ENCODE measurements at regions not wholly inside any gene's neighbourhood (a gene's known extent, or its start where the extent isn't known, plus 50 kb on each side); places are given as distances from the start of the nearest gene placed in this dataset.
A peak's percentile ranks its signal among the peaks of the same experiment; 100 is the strongest.
"Not testable (repeated sequence)": the region's sequence is repeated elsewhere in the genome, so short reads cannot be mapped to it uniquely, and the experiment has no call there.

DNA sequence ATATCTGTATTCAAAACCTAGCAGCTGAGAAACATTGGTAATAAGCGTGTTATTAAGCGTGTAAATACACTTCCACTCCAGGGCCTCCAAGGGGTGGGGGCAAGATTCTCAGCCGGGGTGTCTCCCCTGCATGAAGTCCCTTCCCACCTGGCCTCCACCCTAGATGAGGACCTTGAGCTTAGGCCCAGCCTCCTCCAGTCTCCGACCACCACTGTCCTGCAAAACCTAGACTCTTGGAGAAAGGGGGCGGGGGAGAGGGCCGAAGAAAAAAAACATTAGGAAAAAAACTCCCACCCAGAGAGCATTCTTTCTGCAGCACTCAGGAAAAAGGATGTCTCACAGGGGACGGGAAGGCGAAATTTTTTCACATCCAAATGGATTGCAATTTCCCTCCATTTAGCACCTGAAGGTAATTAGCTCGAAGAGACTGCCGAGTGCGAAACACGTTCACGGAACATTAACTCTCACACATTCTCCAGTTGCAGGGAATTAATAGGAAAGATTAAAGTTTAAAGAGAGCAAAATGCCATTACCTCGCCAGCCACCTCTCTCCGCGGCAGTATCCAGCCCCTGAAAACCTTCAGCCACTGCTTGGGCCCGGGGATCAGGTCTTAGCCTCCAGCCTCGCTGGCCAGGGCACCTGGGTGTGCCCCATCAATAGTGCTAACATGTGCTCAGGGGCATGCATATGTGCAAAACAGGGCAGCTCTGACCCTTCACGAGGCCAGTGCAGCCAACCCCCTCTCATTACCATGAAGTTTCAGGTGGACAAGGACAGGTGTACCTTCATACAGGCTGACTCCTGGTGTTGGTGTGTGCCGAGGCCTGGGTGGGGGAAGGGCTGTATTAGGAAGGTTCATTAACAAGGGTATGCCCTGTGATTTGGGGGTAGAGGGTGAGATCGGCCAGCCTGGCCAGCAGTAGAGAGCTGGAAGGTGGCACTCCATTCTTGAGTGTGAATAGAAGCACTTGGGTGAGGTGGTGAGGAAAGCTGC lies 77.2 kb downstream of the HIF1AN start:
- DNase-seq (ENCODE audit: low read depth in 2 of 2) = no peak

DNA sequence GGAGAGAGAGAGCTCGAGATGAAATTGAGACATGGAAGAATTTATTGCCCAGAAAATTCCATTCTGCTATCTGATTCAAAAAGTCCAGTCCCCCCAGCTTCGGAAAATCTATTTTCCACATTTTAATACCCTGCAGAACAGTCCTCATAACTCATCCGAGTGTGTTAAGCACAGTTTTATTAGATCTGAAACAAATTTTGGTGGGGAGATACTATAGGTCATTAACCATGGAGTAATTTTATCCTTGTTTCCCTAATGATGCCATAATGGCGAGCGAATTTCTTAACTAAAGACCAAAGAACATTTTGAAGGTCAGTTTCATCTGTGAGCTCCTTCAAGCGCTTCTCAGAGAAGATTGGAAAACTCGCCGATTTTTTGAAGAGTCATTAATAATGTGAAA lies 78.1 kb downstream of the HIF1AN start:
- DNase-seq (ENCODE audit: low read depth in 2 of 2) = no peak

DNA sequence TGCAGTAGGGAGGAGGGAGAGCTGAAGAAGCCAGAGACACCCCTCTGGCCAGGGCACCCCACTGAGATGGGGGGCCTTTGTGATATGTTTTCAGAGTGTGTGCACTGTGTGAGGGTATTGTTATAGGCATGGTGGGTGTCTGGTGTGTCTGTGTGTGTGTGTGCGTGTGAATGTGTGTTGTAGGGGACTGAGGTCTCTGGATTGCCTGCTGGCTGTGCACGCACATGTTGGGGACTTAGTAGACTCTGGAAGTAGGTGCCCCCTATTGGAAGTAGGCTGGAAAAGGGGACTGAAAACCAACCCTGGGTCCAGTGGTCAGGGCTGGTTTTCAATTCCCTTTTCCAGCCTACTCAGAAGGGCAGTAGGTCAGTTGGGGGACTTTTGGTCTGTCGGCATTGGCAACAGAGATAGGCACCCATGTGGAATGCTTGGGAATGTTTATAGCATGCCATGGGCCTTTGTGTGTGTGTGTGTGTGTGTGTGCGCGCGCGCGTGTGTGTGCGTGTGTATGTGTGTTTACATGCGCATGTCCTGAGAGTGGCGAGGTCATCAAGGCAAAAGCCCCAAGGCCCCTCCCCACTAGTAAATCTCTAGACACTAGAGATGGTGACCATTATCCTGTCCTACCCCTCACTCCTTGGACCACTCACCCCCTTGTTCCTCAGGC lies 78.8 kb downstream of the HIF1AN start:
- no peak for DNase-seq (ENCODE audit: low read depth in 2 of 2)

DNA sequence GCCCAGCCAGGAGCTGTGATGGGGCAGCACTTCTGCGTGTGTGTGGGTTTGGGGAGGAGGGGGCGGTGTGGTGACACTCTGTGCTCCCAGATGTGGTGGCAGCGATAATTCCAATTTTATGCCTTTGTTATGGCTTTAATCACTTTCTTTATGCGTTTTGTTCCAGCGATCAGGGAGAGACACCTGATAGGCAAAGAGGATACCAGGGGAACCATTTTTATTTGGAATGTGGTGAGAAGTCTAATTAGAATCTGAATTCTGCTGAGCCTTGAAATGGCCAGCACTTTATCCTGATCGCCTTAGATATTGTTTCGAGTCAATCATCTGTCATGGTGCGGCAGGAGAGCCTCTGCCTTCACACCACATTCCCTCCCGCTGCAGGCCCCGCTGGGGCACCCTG lies 79.5 kb downstream of the HIF1AN start:
- DNase-seq (ENCODE audit: low read depth in 2 of 2) = no peak

DNA sequence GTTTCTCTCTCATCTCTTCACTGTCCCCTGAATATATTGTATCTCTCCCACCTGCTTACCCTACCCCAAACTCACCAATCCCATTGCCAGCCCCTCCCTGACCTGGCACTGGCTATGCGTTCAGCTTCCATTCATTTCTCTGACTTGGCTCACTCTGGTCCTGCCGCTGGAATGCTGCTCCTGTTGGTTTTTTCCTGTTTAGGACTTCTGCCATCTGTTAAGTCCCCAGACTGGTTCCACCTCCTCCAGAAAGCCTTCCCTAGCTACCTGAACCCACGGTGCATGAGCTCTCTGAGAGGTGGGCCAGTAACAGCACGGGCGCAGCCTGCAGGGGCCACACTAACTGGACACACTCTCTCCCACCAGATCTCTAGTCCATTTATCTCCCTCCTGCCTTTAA lies 80.2 kb downstream of the HIF1AN start:
- no peak for DNase-seq (ENCODE audit: low read depth in 2 of 2)

DNA sequence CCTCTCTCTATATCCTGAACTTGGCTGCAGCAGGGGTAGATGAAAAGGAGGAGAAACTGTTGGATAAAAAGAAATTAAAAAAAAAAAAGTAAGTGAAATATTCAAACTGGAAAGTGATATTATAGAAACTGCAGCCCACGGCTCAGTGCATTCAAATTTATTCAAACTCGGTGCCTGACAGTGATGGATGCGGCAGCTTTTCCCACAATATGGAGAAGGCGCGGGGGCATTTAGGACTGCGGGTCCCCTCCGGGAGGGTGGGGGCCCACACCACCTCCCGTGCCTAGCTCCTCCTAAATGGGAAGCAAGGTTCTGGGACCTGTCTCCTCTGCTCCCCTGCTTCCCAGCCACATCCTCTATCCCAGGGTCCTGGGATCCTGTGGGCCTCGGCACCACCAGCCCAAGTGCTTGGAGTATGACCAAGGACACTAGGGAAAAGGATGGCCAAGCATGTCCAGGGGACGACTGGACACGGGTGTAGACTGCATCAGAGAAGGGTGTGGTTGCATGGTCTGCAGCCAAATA lies 82.4 kb downstream of the HIF1AN start:
- DNase-seq (ENCODE audit: low read depth in 2 of 2) = no peak

DNA sequence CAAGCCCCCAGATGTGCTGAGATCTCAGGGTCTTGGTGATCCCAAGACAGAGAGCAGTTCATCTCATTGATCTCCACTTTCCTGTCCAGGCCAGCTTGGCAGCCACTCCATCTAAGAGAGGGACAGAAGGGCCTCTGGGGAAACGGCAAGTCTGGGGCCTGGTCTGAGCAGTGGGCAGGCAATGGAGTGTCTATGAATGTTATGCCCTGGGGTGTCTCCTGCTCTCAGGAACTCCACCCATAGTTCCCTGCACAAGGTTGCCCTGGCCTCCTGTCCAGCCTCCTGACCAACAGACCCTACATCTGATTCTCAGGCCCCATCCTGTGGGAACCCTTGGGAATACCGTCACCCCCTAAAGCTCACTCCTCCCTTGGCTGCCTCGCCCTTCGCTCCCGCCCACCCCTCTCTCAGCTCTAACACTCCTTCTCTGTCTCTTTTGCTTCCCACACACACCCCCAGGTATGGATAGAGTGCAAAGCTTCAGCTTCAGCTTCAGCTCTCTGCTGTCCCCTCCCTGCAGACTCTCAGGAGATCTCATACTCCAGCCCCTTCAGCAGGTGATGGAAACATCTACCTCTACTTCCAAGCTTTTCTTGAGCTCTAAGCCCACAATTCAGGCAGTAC lies 83.0 kb downstream of the HIF1AN start:
- DNase-seq (ENCODE audit: low read depth in 2 of 2) = no peak

DNA sequence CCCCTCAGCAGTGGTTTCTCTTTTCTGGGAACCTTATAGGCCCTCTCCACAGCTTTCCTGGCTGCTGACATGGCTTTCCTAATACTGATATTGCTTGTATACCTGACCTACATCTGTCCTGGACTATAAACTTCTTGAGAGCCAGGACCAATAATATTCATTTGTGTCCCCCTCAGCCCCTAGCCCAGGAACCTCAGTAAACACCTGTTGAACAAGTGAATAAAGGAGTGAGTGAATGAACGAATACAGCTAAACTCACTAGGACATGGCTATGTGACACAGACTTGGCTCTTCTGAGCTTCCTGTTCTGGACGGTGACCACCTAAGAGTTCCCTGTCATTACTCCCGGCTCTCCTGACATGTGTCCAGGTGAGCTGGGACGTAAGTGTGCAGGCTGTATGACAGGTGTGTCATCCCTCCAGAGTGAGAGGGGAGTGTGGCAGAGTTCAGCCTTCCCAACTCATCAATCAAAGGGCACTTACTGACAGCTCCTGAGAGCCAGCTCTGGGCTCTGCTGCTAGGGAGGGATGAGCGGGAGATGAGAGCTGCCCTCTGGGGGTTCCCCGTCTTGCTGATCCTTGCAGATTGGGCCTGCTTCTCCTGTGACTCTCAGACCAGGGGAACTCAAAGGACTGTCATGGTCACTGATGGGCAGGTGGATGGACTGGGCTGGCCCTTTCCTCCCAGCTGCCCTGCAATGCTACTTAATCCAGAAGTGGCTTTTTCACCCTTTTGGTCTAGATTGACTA lies 84.5 kb downstream of the HIF1AN start:
- no peak for DNase-seq (ENCODE audit: low read depth in 2 of 2)

DNA sequence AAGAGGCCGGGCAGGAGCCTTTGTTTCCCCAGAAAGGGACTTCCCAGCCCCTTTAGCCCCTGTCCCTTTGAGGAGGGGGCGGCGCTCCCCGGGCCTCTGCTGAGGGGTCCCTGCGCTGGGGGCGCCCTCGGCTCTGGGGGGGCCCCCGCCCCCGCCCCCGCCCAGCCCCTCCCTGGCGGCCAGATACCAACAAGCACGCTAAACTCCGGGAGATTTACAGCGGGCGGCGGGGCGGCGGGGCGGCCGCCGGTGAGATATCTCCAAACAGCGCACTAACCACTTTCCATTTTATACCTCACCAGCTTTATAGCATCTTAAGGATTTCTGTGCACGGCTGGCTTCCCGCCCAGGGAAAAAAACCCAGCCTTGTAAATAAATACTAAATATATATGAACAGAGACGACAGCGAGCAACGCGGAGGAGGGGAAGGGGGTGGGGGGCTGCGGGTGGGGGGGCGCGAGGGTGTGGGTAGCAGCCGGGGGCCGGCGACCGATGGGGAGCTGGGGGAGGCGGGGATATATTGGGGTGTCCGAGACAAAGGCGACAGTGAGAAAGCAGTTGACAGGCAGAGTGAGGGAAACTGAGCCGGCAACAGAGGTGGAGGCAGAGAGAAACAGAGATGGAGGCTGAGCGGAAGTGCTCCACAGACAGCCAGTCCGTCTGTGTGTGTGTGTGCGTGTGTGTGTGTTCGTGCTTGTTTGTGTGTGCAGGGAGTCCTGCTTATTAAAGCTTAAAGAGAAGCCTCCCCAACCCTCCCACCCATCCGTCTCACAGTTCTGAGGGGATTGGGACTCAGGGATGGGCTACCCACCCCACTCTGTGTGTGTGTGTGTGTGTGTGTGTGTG lies 85.8 kb downstream of the HIF1AN start:
- DNase-seq (ENCODE audit: low read depth in 2 of 2) = peak in 1 of 2 donors; percentile 1

DNA sequence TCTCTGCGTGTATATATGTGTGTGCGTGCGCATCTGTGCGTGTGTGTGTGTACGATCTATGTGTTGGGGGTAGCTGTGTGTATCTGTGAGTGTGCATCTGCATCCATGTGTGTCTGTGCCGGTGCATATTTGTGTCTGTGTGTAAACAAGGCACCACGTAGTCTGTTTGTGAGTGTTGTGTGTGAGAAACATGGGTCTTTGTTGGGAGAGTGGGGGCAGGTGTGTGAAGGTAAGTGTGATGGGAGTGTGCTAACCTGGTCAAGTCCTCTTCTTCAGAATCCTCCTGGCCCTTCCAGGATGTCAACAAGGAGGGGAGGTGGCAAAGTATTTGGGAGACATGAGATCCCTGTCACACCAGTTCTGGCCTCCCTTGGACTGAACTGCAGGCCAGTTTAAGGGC lies 87.2 kb downstream of the HIF1AN start:
- no peak for DNase-seq (ENCODE audit: low read depth in 2 of 2)

DNA sequence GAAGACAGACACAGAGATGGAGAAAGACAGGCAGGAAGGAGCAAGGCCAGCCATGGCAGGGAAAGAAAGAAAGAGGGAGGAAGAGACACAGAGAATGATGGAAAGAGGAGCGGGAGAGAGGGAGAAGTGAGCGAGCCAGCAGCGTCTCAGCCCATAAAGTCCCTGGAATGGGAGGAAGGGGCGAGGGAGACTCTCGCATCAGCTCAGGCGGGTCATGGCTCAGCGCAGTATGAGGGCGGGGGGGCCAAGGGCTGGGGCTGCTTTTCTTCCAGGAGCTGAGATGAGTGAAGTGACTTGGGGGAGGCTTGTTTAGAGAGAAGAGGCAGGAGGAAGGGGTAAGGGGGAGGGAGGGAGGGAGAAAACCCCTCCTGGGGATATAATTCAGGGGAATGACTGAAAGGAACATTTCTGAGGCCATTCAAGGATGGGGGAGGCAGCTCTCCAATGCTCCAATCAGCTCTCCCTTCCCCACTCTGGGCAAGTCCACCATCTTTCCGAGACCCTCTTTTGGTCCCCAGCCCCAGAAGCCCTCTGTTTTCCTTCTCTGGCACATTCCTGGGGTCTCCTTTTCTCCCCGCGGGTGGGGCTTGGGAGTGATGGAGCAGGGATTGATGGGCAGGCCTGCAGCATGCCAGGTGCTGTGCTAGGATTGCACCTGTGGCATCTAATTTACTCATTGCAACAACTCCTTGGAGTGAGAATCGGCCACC lies 87.9 kb downstream of the HIF1AN start:
- DNase-seq (ENCODE audit: low read depth in 2 of 2) = no peak

DNA sequence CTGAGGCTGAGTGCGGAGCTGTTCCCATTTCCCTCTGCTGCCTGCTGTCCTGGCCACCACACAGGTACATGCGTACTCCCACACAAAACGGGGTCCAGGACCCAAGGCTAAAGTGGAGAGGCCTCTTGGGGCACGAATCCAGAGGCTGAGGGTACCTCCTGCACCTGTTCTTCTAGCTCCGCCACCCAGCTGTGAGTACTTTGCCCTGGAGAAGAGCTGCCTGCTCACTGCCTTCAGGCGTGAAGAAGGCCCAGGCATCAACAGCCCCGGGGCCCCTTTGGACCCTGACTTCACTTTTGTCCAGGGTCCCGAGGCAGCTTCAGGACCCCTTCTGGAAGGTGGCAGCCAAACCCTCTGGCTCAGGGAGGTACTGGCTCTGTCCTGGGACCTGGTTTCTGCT lies 88.6 kb downstream of the HIF1AN start:
- no peak for DNase-seq (ENCODE audit: low read depth in 2 of 2)

DNA sequence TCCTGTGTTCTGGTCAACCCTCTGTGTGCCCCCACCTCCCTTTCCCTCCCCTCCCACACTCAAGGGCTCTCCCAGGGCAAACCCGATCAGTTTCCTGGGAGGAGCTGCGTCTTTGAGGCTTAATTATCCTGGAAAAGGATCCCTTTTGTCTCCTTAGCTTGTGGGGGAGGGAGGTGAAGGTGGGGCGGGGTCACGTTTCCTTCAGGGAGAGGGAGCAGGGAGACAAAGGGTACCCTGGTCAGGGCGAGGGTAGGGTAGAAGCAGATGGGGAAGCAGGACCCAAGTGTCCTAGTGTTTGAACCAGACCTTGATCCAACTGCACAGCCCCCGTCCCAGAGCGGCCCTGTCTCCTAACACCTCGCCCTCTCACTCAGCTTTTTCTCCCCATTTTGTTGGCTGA lies 90.1 kb downstream of the HIF1AN start:
- DNase-seq (ENCODE audit: low read depth in 2 of 2) = no peak

DNA sequence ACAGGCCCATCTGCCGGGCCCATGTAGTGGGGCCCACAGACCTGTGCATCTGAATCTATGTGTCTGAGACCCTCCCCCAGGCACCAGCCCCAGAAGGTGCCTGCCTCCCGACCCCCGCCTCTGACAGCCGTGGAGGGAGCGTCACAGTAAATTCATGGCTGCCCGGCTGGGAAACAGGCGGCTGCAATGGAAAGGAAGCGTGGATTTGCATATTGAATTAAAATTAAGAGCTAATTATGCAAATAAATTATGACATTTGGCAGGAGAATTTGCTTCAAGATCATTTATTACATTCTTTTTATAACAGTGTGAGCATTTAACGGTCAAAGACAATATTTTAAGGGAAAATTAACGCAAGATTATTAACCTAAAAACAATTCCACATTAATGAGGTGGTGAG lies 92.3 kb downstream of the HIF1AN start:
- DNase-seq (ENCODE audit: low read depth in 2 of 2) = no peak

DNA sequence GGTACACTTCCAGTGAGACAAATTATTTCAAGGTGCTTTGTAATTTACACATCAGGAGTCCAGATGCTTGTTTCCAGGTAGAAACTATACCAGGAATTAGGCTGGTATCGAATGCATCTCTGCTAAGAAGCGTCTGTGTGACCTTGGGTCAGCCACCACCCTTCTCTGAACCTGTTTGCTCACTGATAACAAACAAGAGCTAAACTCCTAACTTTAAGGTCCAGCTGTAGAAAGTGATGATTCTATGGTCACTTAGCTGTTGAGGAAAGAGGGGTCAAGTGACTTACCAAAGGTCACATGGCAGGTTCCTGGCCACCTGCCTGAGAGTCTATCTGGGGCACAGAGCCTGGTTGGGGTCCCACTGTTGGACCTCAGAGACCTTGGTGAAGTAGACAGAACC lies 95.4 kb downstream of the HIF1AN start:
- DNase-seq (ENCODE audit: low read depth in 2 of 2) = no peak

DNA sequence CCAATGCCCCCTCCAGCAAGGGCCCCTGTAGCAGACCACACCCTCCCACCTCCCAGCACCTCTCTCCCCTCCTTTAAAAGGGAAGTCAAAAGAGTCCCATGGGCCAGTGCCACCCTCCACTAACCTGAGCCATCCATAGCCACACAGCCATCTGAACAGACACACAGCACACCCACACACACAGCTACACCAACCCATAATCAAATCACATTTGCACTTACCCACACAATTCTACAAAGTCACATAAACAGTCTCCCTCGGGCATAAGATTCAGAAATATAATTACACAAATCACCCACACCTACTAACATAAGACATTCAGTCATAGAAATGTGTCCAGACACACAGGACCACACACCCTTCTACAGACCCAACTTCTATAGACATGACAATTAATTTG lies 96.3 kb downstream of the HIF1AN start:
- DNase-seq (ENCODE audit: low read depth in 2 of 2) = no peak

DNA sequence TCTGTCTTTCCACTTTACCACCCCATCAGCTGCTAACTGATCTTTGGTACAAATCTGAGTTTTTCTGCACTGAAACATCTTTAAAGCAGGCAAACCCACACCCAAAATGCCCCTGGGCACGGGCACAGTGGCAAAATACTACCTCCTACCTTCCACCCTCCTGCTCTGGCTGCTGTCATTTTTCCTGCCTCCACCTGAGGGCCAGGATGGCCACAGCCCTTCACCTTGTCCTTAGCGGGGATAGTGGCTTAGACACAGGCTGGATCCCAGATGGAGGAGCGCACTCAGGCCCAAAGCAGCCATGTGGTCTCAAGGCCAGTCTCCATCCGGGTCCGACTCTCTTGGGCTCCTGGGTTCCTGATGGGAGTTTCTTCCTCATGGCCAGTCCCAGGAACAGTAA lies 98.3 kb downstream of the HIF1AN start:
- DNase-seq (ENCODE audit: low read depth in 2 of 2) = no peak

DNA sequence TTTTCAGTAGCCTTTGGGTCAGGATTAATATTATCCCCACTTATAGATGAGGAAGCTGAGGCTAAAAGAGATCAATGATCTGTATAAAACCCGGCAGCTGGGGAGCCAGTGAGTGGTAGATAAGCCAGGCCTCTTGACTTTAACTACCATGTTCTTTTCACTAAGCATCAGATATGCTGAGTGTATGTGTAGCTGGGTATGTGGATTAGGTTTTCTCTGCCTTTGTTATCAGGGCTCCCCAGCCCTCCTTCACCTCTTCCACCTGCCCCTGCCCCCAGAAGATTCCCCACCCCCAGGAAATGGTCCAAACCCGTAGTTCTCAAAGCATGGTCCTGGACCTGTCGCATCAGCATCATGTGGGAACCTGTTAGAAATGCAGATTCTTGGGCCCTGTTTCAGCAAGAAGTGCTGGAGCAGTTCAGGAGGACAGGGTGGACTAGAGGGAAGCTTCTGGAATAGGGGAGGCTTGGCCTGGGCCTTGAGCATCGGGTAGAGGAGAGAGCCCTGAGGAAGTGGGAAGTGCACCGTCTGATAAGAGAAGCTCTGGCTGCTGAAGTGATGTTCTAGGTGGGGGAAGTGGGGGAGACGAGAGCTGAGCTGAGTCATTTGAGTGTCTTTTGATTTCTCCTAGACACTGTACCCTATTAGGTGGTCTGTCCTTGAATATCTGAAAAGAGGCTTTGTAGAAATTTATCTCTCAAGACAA lies 101.3 kb downstream of the HIF1AN start:
- DNase-seq (ENCODE audit: low read depth in 2 of 2) = no peak

DNA sequence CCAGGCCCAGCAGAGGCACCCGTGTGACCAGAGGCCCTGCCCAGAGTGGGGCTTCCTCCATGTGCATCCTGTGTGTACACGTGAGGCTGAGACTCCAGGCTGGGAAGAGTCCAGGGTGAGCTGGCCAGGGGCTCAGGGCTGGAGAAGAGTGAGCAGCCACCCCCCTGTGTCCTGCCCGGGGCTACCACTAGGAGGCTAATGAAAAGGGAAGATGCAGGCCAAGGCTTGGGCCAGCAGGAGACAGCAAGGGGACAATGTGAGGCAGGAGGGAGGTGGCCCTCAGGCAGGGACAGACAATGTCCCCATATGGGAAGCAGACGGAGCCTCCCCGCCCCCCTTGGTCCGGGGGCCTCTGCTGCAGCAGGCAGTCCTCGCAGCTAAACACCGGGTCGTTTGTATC lies 102.0 kb downstream of the HIF1AN start:
- DNase-seq (ENCODE audit: low read depth in 2 of 2) = no peak

DNA sequence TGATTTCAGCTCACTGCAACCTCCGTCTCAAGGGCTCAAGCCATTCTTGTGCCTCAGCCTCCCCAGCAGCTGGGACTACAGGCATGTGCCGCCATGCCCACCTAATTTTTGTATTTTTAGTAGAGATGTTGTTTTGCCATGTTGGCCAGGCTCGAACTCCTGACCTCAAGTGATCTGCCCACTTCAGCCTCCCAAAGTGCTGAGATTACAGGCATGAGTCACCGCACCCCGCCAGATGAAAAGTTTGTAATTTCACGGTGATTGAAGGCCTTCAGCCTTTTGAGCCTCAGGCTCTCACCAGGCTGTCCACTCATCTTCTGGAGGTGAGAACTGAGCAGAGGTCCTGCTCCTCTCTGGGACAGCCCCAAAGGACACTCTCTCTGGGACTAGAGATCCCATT lies 103.2 kb downstream of the HIF1AN start:
- DNase-seq (ENCODE audit: low read depth in 2 of 2) = not testable (repeated sequence)

Measured in stimulated activated CD8-positive, alpha-beta memory T cell treated with anti-CD3 and anti-CD28 coated beads, Interleukin-7, amount 100 ng/mL, for 4 hours (primary cell).